Activated CD4-positive, alpha-beta T cell treated with anti-CD3 and anti-CD28 coated beads for 36 hours (primary cell): ENCODE measurements at regions not wholly inside any gene's neighbourhood (a gene's known extent, or its start where the extent isn't known, plus 50 kb on each side); places are given as distances from the start of the nearest gene placed in this dataset.

ENCODE experiments used
- ATAC-seq: fragments of 200-7000 bp; cut with Tn5 transposase; one replicate; pipeline ENCODE4 v1.10.0; 2021; ENCODE audit warnings: mild to moderate bottlenecking, moderate library complexity
- CTCF ChIA-PET: fragments of 350-600 bp; sonication (Branson Sonifier 250); formaldehyde crosslinking; loops from one replicate; lab custom pipeline; 2021; ENCODE audit warnings: antibody characterized with exemption; lab: Charles Lee
- POLR2A ChIA-PET: fragments of 350-600 bp; sonication (Branson Sonifier 250); formaldehyde crosslinking; loops from one replicate; lab custom pipeline; 2021; ENCODE audit warnings: antibody characterized with exemption, inconsistent platforms; lab: Charles Lee
- DNase-seq: peaks from one replicate; pipeline ENCODE4 v3.0.0-alpha.2; 2020
- H3K27ac Mint-ChIP-seq: one replicate; pipeline ENCODE4 v1.8.0; 2021; ENCODE audit warnings: mixed read lengths
- H3K27me3 Mint-ChIP-seq: one replicate; pipeline ENCODE4 v1.8.0; 2021; ENCODE audit warnings: mixed read lengths
- H3K36me3 Mint-ChIP-seq: one replicate; pipeline ENCODE4 v1.8.0; 2021; ENCODE audit warnings: low read depth, mixed read lengths
- H3K4me1 Mint-ChIP-seq: one replicate; pipeline ENCODE4 v1.8.0; 2021; ENCODE audit warnings: mixed read lengths
- H3K4me3 Mint-ChIP-seq: one replicate; pipeline ENCODE4 v1.8.0; 2021; ENCODE audit warnings: mild to moderate bottlenecking, moderate library complexity, mixed read lengths
- H3K9me3 Mint-ChIP-seq: one replicate; pipeline ENCODE4 v1.8.0; 2021; ENCODE audit warnings: low read depth, mixed read lengths
- intact Hi-C, 2 experiments: fragments of 100-400 bp; cut with DNase I in 1 of 2; cut with micrococcal nuclease in 1 of 2; formaldehyde crosslinking; loops; one replicate each; pipeline versions ENCODE4 v1.14.2 to v1.15.1; 2022 to 2024; cut with DNase I, micrococcal nuclease

DNA sequence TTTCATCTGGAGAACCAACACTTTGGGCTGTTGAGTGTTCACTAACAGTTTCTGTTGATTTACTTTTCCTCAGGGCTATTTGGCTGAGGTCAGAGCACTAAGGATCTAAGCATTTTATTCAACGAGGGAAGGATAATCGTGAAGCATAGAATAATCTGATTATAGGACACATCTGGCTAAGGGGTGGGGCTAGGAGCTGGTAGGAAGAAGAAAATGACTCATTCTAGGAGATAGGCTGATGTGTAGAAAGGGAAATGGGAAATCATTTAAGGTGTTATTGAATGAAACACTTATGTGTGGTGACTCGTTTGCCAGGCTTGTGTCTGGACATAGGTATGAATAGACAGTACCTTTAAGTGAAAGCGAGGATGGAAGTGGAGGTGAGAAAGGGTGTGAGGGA lies 167.2 kb downstream of the ETNK1 start:
- H3K27ac Mint-ChIP-seq = no peak overlapping the region
- CTCF ChIA-PET = no interaction called here
- no peaks in the 10 kb centered on the region for H3K36me3 Mint-ChIP-seq
- intact Hi-C loops = no loop called here
- DNase-seq = no peak
- H3K9me3 Mint-ChIP-seq = no peaks in the 10 kb centered on the region
- ATAC-seq = no peak
- H3K27me3 Mint-ChIP-seq = peaks cover 8% of the 10 kb centered on the region
- no peak overlapping the region for H3K4me3 Mint-ChIP-seq
- POLR2A ChIA-PET = no interaction called here
- H3K4me1 Mint-ChIP-seq = no peaks in the 10 kb centered on the region

DNA sequence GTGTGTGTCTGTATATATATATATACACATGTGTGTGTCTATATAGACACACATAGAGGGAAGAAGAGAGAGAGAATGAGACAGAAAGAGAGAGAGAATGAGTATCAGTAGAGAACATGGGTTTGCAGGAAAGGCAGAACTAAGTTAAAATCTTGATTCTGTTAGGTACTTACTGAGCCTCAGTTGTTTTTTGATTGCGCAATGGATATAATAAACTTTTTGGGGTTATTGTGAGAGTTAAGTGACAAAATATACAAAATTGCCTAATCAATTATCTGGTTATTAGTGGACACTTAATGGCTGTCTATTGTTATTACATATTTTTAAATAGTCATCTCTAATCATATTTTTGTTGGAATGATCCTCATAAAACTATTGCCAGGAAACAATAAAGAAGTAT lies 169.0 kb downstream of the ETNK1 start:
- H3K27me3 Mint-ChIP-seq = peaks cover 8% of the 10 kb centered on the region
- DNase-seq (no peak), ATAC-seq (no peak)
- ChIA-PET POLR2A (no interaction called here), CTCF (no interaction called here)
- no peak overlapping the region for H3K27ac Mint-ChIP-seq
- no peaks in the 10 kb centered on the region for H3K36me3 Mint-ChIP-seq
- H3K4me3 Mint-ChIP-seq = no peak overlapping the region
- intact Hi-C loops = no loop called here
- no peaks in the 10 kb centered on the region for H3K4me1 Mint-ChIP-seq
- no peaks in the 10 kb centered on the region for H3K9me3 Mint-ChIP-seq

DNA sequence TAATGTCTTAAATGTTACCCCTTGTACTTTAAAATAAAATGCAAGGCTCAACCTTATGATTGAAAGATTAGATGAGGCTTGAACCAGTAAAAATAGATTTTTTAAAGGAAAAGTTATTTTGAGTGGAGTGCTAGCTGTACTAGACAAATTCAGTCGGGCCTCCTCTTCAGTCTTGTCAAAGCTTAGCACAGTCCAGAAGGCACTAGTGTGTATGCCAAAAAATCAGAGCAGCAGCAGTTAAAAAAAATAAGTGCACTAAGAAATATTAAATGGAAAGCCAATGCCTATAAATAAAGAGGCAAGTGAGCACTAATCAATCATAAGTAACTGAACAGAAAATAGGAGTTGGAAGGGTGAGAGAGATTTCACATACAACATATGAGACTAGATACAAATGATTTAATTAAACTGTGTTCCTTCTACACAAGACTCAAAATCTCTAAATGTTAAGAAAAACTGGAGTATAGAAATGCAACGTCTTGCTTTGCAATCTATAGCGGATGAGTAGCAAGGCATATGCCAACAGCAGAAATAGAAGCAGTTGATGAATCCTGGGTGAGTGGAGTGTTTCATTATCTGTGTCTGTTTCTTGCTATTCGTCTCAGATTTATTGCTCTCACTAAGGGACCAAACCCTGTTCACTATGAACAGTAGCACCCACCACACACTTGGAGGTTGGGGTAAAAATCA lies 172.1 kb downstream of the ETNK1 start:
- DNase-seq (no peak), ATAC-seq (no peak)
- Mint-ChIP-seq H3K4me1 (no peaks in the 10 kb centered on the region), H3K4me3 (no peak overlapping the region), H3K27me3 (peaks cover 3% of the 10 kb centered on the region), H3K27ac (no peak overlapping the region), H3K36me3 (no peaks in the 10 kb centered on the region), H3K9me3 (no peaks in the 10 kb centered on the region)
- intact Hi-C loops = no loop called here
- CTCF ChIA-PET = no interaction called here
- POLR2A ChIA-PET = no interaction called here

DNA sequence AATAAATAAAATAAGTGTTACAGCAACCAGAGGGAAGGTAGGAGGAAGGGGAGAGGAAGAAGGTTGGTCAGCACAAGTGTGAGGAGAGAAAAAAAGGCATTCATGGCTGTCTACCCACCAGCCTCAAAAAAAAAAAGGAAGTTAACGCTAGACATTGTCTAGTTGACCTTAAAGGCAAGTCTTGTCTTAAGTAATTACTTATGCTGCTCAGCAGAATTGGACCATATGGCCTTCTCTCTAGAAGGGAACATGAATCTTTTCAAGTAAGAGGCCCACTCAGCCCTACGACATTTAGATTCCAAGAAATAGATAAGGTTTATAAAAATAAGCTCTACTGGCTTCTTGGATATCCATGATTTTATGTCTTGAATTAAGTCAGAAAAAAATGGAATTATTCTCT lies 172.7 kb downstream of the ETNK1 start:
- no peaks in the 10 kb centered on the region for H3K36me3 Mint-ChIP-seq
- intact Hi-C loops = no loop called here
- ATAC-seq = no peak
- H3K4me1 Mint-ChIP-seq = no peaks in the 10 kb centered on the region
- CTCF ChIA-PET = interaction anchor here (1.2 kb wide), 1 partner anchor 113 kb away, joined by 3 read pairs; no protein-coding TSS in a partner anchor
- no peak for DNase-seq
- H3K9me3 Mint-ChIP-seq = no peaks in the 10 kb centered on the region
- no peak overlapping the region for H3K27ac Mint-ChIP-seq
- POLR2A ChIA-PET = no interaction called here
- no peak overlapping the region for H3K4me3 Mint-ChIP-seq
- no peaks in the 10 kb centered on the region for H3K27me3 Mint-ChIP-seq

DNA sequence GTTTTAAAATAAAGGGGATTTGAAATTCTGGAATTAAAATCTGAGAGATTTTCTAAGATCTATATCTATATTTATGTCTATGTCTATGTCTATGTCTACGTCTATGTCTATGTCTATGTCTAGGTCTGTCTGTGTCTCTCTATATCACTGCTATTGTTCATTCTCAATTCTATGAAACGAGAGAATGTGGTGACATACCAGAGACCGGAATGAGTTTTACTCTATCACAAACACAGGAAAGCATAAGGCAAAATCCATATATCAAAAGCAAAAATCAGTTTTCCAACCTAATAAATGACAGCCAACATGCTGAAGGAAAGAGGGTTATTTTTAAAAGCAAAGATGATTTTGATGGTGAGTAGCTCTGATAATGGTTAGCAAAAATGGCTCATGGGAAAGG lies 173.1 kb downstream of the ETNK1 start:
- ATAC-seq (no peak), DNase-seq (no peak)
- ChIA-PET CTCF (interaction anchor here (1.2 to 1.3 kb wide), 2 partner anchors 57 to 114 kb away, joined by 3 read pairs; no protein-coding TSS in a partner anchor), POLR2A (no interaction called here)
- H3K9me3 Mint-ChIP-seq = no peaks in the 10 kb centered on the region
- no peaks in the 10 kb centered on the region for H3K27me3 Mint-ChIP-seq
- no peak overlapping the region for H3K4me3 Mint-ChIP-seq
- intact Hi-C loops = no loop called here
- H3K36me3 Mint-ChIP-seq = no peaks in the 10 kb centered on the region
- H3K4me1 Mint-ChIP-seq = no peaks in the 10 kb centered on the region
- H3K27ac Mint-ChIP-seq = no peak overlapping the region

DNA sequence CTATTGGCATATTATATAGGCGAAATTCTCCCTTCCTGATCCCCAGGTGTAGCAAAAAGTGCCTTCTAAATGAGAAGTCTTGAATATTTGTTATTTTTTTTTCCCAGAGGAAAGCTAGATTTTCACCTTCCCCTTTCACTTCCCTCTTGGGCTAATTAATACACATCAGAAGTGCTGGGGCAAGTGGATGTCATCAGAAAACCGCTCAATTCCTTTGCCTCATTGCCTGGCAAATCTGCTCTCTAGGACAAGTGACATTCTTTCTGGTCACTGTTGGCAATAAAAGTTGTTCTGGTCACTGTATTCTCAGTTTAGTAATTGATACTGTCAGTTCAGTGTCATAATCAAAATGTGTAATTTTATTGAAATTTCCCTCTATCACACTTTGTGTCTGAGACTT lies 174.5 kb downstream of the ETNK1 start:
- no peak overlapping the region for H3K4me3 Mint-ChIP-seq
- no peaks in the 10 kb centered on the region for H3K9me3 Mint-ChIP-seq
- no peaks in the 10 kb centered on the region for H3K27me3 Mint-ChIP-seq
- CTCF ChIA-PET = interaction anchor here (1.3 kb wide), 1 partner anchor 56 kb away, joined by 3 read pairs; no protein-coding TSS in a partner anchor
- no peak for DNase-seq
- ATAC-seq = no peak
- intact Hi-C loops = no loop called here
- no peaks in the 10 kb centered on the region for H3K4me1 Mint-ChIP-seq
- POLR2A ChIA-PET = no interaction called here
- H3K36me3 Mint-ChIP-seq = no peaks in the 10 kb centered on the region
- H3K27ac Mint-ChIP-seq = no peak overlapping the region

DNA sequence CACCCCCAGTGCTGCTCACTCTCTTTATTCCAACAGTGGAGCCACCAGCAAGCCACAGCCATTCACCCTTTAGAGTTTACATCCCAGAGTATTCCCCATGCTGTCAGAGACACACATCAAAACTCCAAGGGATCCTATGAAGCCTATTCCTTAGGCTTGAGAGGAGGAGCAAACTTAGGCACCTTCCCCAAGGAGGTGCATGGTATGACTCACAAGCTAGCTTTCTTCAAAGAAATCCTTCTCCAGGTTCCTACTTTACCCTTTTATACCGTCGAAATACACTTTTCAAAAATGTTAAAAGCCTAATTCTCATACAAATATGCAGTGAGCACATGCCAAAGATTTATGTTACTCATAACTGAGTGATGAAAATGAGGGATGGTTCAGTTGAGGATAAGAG lies 175.4 kb downstream of the ETNK1 start:
- Mint-ChIP-seq H3K4me1 (no peaks in the 10 kb centered on the region), H3K36me3 (no peaks in the 10 kb centered on the region), H3K27me3 (no peaks in the 10 kb centered on the region), H3K27ac (no peak overlapping the region), H3K9me3 (no peaks in the 10 kb centered on the region), H3K4me3 (no peak overlapping the region)
- POLR2A ChIA-PET = no interaction called here
- DNase-seq (no peak), ATAC-seq (no peak)
- intact Hi-C loops = no loop called here
- CTCF ChIA-PET = no interaction called here

DNA sequence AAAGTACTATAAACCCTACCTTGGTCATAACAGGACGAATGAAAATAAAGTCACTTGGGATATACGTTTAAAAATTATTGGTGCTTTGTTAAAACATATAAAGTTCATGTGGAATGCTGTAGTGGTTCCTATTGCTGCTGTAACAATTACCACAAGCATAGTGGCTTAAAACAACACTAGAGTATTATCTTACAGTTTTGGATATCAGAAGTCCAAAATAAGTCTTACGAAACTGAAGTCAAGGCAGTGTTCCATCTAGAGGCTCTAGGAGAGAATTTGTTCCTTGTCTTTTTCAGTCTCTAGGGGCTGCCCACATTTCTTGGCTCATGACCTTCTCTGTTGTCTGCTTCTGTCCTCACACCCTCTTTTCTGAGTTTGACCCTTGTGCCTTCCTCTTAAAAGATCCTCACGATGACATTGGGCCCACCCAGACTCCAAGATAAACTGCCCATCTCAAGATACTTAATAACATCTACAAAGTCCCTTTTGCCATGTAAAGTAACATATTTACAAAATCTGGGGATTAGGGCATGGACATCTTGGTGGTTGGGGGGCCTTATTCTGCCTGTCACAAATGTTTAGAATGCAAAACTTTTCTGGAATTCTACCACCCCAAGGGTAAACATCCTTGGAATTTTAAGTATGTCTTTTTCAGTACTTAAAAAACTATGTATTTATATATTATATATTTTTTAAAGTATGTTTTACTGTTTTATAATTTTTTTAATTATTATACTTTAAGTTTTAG lies 178.1 kb downstream of the ETNK1 start:
- no peak overlapping the region for H3K27ac Mint-ChIP-seq
- H3K9me3 Mint-ChIP-seq = no peaks in the 10 kb centered on the region

DNA sequence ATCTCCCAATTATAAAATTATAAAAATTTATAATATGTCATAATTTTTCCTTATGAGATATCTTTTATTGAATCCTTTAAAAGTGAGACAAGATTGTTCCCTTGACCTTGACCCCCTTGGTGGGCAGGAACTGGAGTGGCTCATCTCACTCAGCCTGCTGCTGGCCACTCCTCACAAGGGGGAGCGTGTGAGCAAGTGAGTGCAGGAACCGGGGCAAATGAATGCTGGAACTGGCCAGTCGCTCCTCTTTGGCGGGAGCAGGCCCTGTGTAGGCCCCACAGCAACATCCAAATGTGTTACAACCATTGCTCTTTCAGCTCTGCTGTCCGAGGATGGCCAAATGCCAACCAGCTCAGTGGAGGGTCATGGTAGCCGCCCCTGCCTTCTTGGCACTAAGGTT lies 178.8 kb downstream of the ETNK1 start:
- intact Hi-C loops = no loop called here
- ChIA-PET POLR2A (no interaction called here), CTCF (interaction anchor here (1.0 kb wide), 1 partner anchor 9 kb away, joined by 3 read pairs; no protein-coding TSS in a partner anchor)
- no peak for ATAC-seq
- Mint-ChIP-seq H3K27ac (no peak overlapping the region), H3K27me3 (peaks cover 2% of the 10 kb centered on the region), H3K4me3 (no peak overlapping the region), H3K9me3 (no peaks in the 10 kb centered on the region), H3K36me3 (no peaks in the 10 kb centered on the region), H3K4me1 (no peaks in the 10 kb centered on the region)
- no peak for DNase-seq

More for the DNA sequence above, 178.1 kb downstream of the ETNK1 start:
- no peaks in the 10 kb centered on the region for H3K36me3 Mint-ChIP-seq
- DNase-seq = no peak
- H3K4me1 Mint-ChIP-seq = no peaks in the 10 kb centered on the region
- peaks cover under 1% of the 10 kb centered on the region for H3K27me3 Mint-ChIP-seq
- no peak overlapping the region for H3K4me3 Mint-ChIP-seq
- intact Hi-C loops = no loop called here
- ChIA-PET POLR2A (no interaction called here), CTCF (interaction anchor here (0.6 kb wide), 1 partner anchor 51 kb away, joined by 3 read pairs; no protein-coding TSS in a partner anchor)
- no peak for ATAC-seq

DNA sequence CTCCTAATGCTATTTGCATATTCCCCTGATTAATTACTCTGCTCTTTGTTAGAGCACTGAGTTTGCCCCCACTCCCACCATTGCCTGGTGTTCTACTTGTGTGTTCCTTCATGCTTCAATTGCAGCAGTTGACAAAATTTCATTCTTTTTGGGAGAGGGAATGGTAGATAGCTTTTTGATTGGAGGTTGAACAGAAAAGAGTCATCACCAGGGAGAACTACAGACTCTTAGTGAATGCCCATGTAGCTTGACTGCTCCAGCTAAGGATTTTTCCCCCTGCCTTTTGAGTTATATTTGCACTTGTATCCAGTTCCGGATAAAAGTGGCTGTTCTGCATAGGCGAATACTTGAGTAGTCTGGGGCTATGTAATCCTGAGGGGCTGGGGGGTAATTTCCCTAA lies 183.9 kb downstream of the ETNK1 start:
- H3K4me1 Mint-ChIP-seq = no peaks in the 10 kb centered on the region
- H3K36me3 Mint-ChIP-seq = no peaks in the 10 kb centered on the region
- ChIA-PET CTCF (no interaction called here), POLR2A (no interaction called here)
- no peak overlapping the region for H3K27ac Mint-ChIP-seq
- no peaks in the 10 kb centered on the region for H3K9me3 Mint-ChIP-seq
- DNase-seq (no peak), ATAC-seq (no peak)
- peaks cover 2% of the 10 kb centered on the region for H3K27me3 Mint-ChIP-seq
- no peak overlapping the region for H3K4me3 Mint-ChIP-seq
- intact Hi-C loops = no loop called here

DNA sequence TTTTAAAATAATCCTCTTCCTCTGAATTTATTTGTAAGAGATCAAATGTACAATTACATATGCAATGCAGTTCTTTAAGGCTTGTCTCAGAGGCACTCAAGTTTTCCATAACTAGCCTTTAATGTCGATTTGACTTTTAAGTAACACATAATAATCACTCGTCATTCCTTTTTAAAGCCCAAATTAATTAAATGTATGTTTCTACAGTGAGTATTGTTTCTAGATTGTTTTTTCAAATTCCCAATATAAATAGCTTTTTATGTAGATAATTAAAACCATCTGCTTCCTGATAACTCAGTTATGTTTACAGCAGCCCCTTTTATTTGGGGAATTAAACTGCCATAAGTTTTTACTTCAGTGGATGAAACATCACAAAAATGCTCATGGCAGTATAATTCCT lies 185.1 kb downstream of the ETNK1 start:
- POLR2A ChIA-PET = no interaction called here
- H3K27ac Mint-ChIP-seq = no peak overlapping the region
- no peaks in the 10 kb centered on the region for H3K4me1 Mint-ChIP-seq
- H3K9me3 Mint-ChIP-seq = no peaks in the 10 kb centered on the region
- ATAC-seq (no peak), DNase-seq (no peak)
- intact Hi-C loops = no loop called here
- no peak overlapping the region for H3K4me3 Mint-ChIP-seq
- peaks cover 2% of the 10 kb centered on the region for H3K27me3 Mint-ChIP-seq
- CTCF ChIA-PET = no interaction called here
- H3K36me3 Mint-ChIP-seq = no peaks in the 10 kb centered on the region

DNA sequence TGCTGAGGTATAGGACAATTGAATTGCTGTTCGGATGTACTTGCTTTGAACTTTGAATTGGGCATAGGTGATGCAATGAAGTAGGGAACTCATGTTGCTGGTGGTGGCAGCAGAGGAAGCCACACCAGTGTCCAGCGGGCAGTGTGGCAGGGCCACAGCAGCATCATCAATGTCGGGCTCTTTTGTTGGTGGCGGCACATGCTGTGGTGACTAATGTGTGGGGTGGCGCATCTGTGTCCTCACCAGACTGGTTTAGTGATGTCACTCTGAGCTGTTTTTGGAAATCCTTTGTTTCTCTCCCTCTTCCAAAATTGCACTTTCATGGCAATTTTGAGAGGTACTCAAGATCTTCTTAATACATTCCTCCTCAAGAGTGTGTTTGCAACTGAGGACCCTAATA lies 187.6 kb downstream of the ETNK1 start:
- ChIA-PET CTCF (no interaction called here), POLR2A (no interaction called here)
- H3K27me3 Mint-ChIP-seq = peaks cover 2% of the 10 kb centered on the region
- DNase-seq (no peak), ATAC-seq (no peak)
- no peak overlapping the region for H3K27ac Mint-ChIP-seq
- intact Hi-C loops = no loop called here
- no peaks in the 10 kb centered on the region for H3K4me1 Mint-ChIP-seq
- no peaks in the 10 kb centered on the region for H3K9me3 Mint-ChIP-seq
- no peak overlapping the region for H3K4me3 Mint-ChIP-seq
- H3K36me3 Mint-ChIP-seq = no peaks in the 10 kb centered on the region
